GM06990 (cell line): ENCODE measurements at regions not wholly inside any gene's neighbourhood (a gene's known extent, or its start where the extent isn't known, plus 50 kb on each side); places are given as distances from the start of the nearest gene placed in this dataset.
"Not testable (repeated sequence)": the region's sequence is repeated elsewhere in the genome, so short reads cannot be mapped to it uniquely, and the experiment has no call there.

Source experiments
- DNase-seq: peaks from one replicate; pipeline ENCODE4 v3.0.0-alpha.2; 2011; ENCODE audit not compliant: insufficient read length; ENCODE audit errors: extremely low read depth
- H3K27me3 ChIP-seq: replicated peaks from 2 replicates; pipeline ENCODE4 v1.6.0; 2011; ENCODE audit warnings: low read length; ENCODE audit not compliant: control insufficient read depth, insufficient read depth
- H3K36me3 ChIP-seq: 2 replicates; pipeline ENCODE4 v1.5.1; 2011; ENCODE audit warnings: low read length; ENCODE audit not compliant: control insufficient read depth, insufficient read depth
- H3K4me3 ChIP-seq: replicated peaks from 2 replicates; pipeline ENCODE4 v1.5.1; 2011; ENCODE audit warnings: low read depth, mild to moderate bottlenecking, control low read depth, low read length
- CTCF ChIP-seq: IDR thresholded peaks from 2 replicates; pipeline ENCODE4 v1.5.1; 2011; ENCODE audit warnings: low read length, control low read depth, mild to moderate bottlenecking, inconsistent platforms; ENCODE audit not compliant: insufficient read depth, poor library complexity, severe bottlenecking

GRCh38 chrX:63050225-63050624 lies 300.9 kb downstream of the SPIN4 start:
- TF ChIP-seq CTCF = peak; percentile 36
- Histone ChIP-seq H3K27me3 (no peaks in the 10 kb centered on the region), H3K4me3 (no peak overlapping the region), H3K36me3 (no peaks in the 10 kb centered on the region)
- no peak for DNase-seq

GRCh38 chrX:63032811-63033210 lies 318.3 kb downstream of the SPIN4 start:
- Histone ChIP-seq H3K36me3 (no peaks in the 10 kb centered on the region), H3K27me3 (no peaks in the 10 kb centered on the region), H3K4me3 (no peak overlapping the region)
- TF ChIP-seq CTCF = no peak
- no peak for DNase-seq

GRCh38 chrX:63013549-63013948 lies 337.6 kb downstream of the SPIN4 start:
- no peak for TF ChIP-seq CTCF
- no peaks in the 10 kb centered on the region for H3K36me3 ChIP-seq
- H3K4me3 ChIP-seq = no peak overlapping the region
- no peaks in the 10 kb centered on the region for H3K27me3 ChIP-seq
- no peak for DNase-seq

GRCh38 chrX:63012574-63012973 lies 338.6 kb downstream of the SPIN4 start:
- no peak for DNase-seq
- no peak for TF ChIP-seq CTCF

GRCh38 chrX:63000196-63000595 lies 350.9 kb downstream of the SPIN4 start:
- H3K36me3 ChIP-seq, H3K27me3 ChIP-seq, H3K4me3 ChIP-seq, DNase-seq: not testable (repeated sequence)

More at GRCh38 chrX:63012574-63012973, 338.6 kb downstream of the SPIN4 start:
- no peak overlapping the region for H3K4me3 ChIP-seq
- no peaks in the 10 kb centered on the region for H3K36me3 ChIP-seq
- H3K27me3 ChIP-seq = no peaks in the 10 kb centered on the region
